ENCODE measurements at regions not wholly inside any gene's neighbourhood (a gene's known extent, or its start where the extent isn't known, plus 50 kb on each side); places are given as distances from the start of the nearest gene placed in this dataset.

- H4K20me1 ChIP-seq (ENCODE audit: control insufficient read depth, insufficient read depth) = no peaks in the 10 kb centered on the region
- in situ Hi-C loops (cut with MboI) = no loop called here
- SMC1A ChIA-PET (ENCODE audit: uncharacterized antibody, unreplicated experiment) = no interaction called here
Observed at GRCh38 chr21:22691658-22692057, 1693.4 kb downstream of the NCAM2 start.

More at GRCh38 chr21:22691658-22692057, 1693.4 kb downstream of the NCAM2 start:
- POLR2A ChIA-PET = no interaction called here
- H3K36me3 ChIP-seq (ENCODE audit: control insufficient read depth in 2 of 2, insufficient read depth in 2 of 2, low read length in 1 of 2) = no peaks in the 10 kb centered on the region
- no peaks in the 10 kb centered on the region for H3K79me2 ChIP-seq (ENCODE audit: control insufficient read depth, insufficient read depth, low read length)
- no peak overlapping the region for H2AFZ ChIP-seq (ENCODE audit: control insufficient read depth, low read depth, low read length)
- TF ChIP-seq CBFB (IDR thresholded peaks at IDR 0.05; ENCODE audit: low read depth) = no peak
- TF ChIP-seq ZNF592 (IDR thresholded peaks at IDR 0.05) = no peak
- TF ChIP-seq BACH1 (IDR thresholded peaks at IDR 0.05; ENCODE audit: borderline replicate concordance) = no peak
- TF ChIP-seq BHLHE40 (IDR thresholded peaks at IDR 0.05; ENCODE audit: borderline replicate concordance in 1 of 2, low read depth in 2 of 2, low read length in 1 of 2) = no peak
- no peak for TF ChIP-seq MLLT1 (IDR thresholded peaks at IDR 0.05)
- TF ChIP-seq CEBPB (IDR thresholded peaks at IDR 0.05; ENCODE audit: borderline replicate concordance in 1 of 2, low read depth in 2 of 2, low read length in 2 of 2) = no peak
- TF ChIP-seq RELA (IDR thresholded peaks at IDR 0.05; ENCODE audit: borderline replicate concordance, partially characterized antibody) = no peak
- no peak for TF ChIP-seq EZH2 (IDR thresholded peaks at IDR 0.05; ENCODE audit: borderline replicate concordance, control insufficient read depth, low read depth, low read length)
- no peak for TF ChIP-seq SREBF1 (IDR thresholded peaks at IDR 0.05; ENCODE audit: low read length)
- no peak for TF ChIP-seq SKIL (IDR thresholded peaks at IDR 0.05; ENCODE audit: low read depth, poor library complexity, severe bottlenecking)
- no peak for TF ChIP-seq SIX5 (IDR thresholded peaks at IDR 0.05; ENCODE audit: low read depth, low read length, severe bottlenecking)
- no peak for TF ChIP-seq NRF1 (conservative IDR thresholded peaks at IDR 0.05; ENCODE audit: low read depth, low read length)
- TF ChIP-seq MEF2B (IDR thresholded peaks at IDR 0.05; ENCODE audit: partially characterized antibody, poor library complexity, severe bottlenecking) = no peak
- no peak for TF ChIP-seq FOS (IDR thresholded peaks at IDR 0.05; ENCODE audit: borderline replicate concordance, extremely low read depth, insufficient read length)
- no peak for TF ChIP-seq POLR2AphosphoS2 (IDR thresholded peaks at IDR 0.05; ENCODE audit: low read depth, low read length)
- no peak for TF ChIP-seq GABPA (IDR thresholded peaks at IDR 0.05; ENCODE audit: low read depth)
- no peak for TF ChIP-seq BRCA1 (IDR thresholded peaks at IDR 0.05; ENCODE audit: low read depth, low read length)
- FAIRE-seq = no peak
- intact Hi-C loops (cut with micrococcal nuclease; ENCODE audit: unreplicated experiment) = no loop called here
- CTCF ChIA-PET = no interaction called here
- H3K9ac ChIP-seq (ENCODE audit: control insufficient read depth, insufficient read depth, low read length) = no peak overlapping the region
- H3K27me3 ChIP-seq (replicated peaks in 1 of 2; ENCODE audit: control insufficient read depth in 2 of 2, insufficient read depth in 2 of 2, low read length in 1 of 2) = no peaks in the 10 kb centered on the region
- no peak for DNase-seq (ENCODE audit: low read depth, low spot score)
- no TSS peak for BruUV-seq (replicated peaks)
- no peaks in the 10 kb centered on the region for H3K9me3 ChIP-seq (replicated peaks; ENCODE audit: control insufficient read depth, insufficient read depth, low read length)
- no peak overlapping the region for H3K4me3 ChIP-seq
- no peak overlapping the region for H3K4me2 ChIP-seq (ENCODE audit: control insufficient read depth, insufficient read depth)
- no peaks in the 10 kb centered on the region for H3K4me1 ChIP-seq (ENCODE audit: control insufficient read depth, insufficient read depth, low read length)
- H3K27ac ChIP-seq (ENCODE audit: control insufficient read depth, insufficient read depth) = no peak overlapping the region
- ATAC-seq = no peak
- RAD21 ChIA-PET (ENCODE audit: unreplicated experiment) = no interaction called here
